ENCODE measurements at regions not wholly inside any gene's neighbourhood (a gene's known extent, or its start where the extent isn't known, plus 50 kb on each side); places are given as distances from the start of the nearest gene placed in this dataset.

DNA sequence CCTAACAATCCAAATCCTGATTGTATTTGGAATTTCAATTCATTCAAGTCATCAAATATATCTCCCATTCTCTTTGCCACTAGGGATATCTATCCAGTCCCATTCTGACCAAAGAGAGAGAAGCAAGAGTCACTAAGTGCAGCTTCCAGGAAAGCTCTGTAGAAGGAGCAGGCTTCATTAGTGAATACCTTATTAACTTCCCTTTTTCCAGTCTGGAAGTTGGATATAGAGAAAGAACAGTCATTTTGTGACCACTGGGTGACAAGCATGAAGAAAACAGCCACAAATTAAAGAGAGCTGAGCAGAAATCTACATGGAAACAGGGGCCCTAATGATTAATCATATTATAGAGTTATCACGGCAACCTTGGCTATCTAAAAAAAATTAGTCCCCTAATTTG, 190.7 kb upstream of the ADO start:
- TF ChIP-seq, protein P1, sequence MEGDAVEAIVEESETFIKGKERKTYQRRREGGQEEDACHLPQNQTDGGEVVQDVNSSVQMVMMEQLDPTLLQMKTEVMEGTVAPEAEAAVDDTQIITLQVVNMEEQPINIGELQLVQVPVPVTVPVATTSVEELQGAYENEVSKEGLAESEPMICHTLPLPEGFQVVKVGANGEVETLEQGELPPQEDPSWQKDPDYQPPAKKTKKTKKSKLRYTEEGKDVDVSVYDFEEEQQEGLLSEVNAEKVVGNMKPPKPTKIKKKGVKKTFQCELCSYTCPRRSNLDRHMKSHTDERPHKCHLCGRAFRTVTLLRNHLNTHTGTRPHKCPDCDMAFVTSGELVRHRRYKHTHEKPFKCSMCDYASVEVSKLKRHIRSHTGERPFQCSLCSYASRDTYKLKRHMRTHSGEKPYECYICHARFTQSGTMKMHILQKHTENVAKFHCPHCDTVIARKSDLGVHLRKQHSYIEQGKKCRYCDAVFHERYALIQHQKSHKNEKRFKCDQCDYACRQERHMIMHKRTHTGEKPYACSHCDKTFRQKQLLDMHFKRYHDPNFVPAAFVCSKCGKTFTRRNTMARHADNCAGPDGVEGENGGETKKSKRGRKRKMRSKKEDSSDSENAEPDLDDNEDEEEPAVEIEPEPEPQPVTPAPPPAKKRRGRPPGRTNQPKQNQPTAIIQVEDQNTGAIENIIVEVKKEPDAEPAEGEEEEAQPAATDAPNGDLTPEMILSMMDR (IDR thresholded peaks at IDR 0.05) = no peak
- no peak for TF ChIP-seq POLR2A (IDR thresholded peaks at IDR 0.05)
